Inflammatory macrophage treated with lipopolysaccharide for 1 hour (primary cell): ENCODE measurements at regions not wholly inside any gene's neighbourhood (a gene's known extent, or its start where the extent isn't known, plus 50 kb on each side); places are given as distances from the start of the nearest gene placed in this dataset.
"Not testable (repeated sequence)": the region's sequence is repeated elsewhere in the genome, so short reads cannot be mapped to it uniquely, and the experiment has no call there.

Experiments used
- DNase-seq, 2 donors: peaks; one replicate each; pipeline ENCODE4 v3.0.0-alpha.2; 2020 to 2022

GRCh38 chr10:11663763-11664555 is 52.5 kb upstream of the USP6NL start:
- DNase-seq: no peak

- not testable (repeated sequence) for DNase-seq
Measured at GRCh38 chr10:11663126-11663515, 51.7 kb upstream of the USP6NL start.

- no peak for DNase-seq
Measured at GRCh38 chr10:11661441-11661840, 50.0 kb upstream of the USP6NL start.
